ENCODE measurements at regions not wholly inside any gene's neighbourhood (a gene's known extent, or its start where the extent isn't known, plus 50 kb on each side); places are given as distances from the start of the nearest gene placed in this dataset.

DNA sequence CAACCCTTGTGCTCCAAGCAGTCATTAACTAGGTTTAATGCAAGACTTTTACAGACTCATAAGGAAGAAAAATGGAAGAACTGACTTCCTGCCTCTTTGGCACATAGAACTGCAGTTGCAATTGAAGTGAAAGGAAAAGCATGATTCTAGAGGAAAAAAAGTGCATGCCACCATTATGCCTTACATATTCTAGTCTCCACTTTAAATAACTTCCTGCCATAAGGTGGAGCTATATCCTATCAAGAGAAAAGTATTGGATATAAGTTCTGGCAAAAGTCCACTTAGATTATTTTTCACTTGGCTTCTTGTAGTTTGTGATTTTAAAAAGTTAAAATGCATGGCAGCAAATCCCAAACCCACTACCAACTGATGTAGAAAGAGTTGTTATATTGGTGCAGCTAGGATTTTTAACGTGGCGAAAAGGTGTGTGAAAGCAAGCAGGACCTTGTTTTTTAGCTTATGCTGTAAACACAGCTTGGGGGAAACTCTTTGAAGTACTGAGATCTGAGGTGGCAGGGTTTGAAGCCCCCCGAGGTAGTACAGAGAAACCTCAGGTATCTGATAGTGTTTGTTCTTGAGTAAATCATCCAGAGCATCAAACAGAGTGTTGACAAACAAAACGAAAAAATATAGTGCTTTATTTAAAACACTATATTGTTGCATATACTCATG lies 117.9 kb downstream of the ANXA1 start:
- Histone ChIP-seq H2AFZ (ENCODE audit: insufficient read depth, low read depth, low read length, poor library complexity, severe bottlenecking) (no peak overlapping the region), H3K79me2 (ENCODE audit: control insufficient read depth, insufficient read depth, low read length) (no peaks in the 10 kb centered on the region), H3K9me3 (ENCODE audit: control extremely low read depth in 1 of 3, control insufficient read depth in 2 of 3, insufficient read depth in 1 of 3, low read length in 2 of 3) (no peaks in the 10 kb centered on the region), H3K4me3 (ENCODE audit: control extremely low read depth in 1 of 5, extremely low read depth in 1 of 5, insufficient read depth in 1 of 5, low read depth in 2 of 5, low read length in 4 of 5) (no peak overlapping the region), H3K36me3 (replicated peaks in 1 of 2; ENCODE audit: control extremely low read depth in 1 of 2, control insufficient read depth in 1 of 2, extremely low read depth in 1 of 2, insufficient read depth in 2 of 2, low read length in 1 of 2) (no peaks in the 10 kb centered on the region), H3K27ac (ENCODE audit: low read length in 2 of 2) (no peak overlapping the region), H3K9ac (ENCODE audit: low read length) (no peak overlapping the region), H3K27me3 (replicated peaks in 1 of 4; ENCODE audit: control extremely low read depth in 1 of 4, control insufficient read depth in 3 of 4, insufficient read depth in 4 of 4, low read length in 3 of 4) (no peaks in the 10 kb centered on the region), H4K20me1 (ENCODE audit: control insufficient read depth, insufficient read depth, low read length, poor library complexity, severe bottlenecking) (no peaks in the 10 kb centered on the region), H3K4me2 (replicated peaks; ENCODE audit: low read depth, low read length, poor library complexity, severe bottlenecking) (no peak overlapping the region), H3K4me1 (ENCODE audit: control insufficient read depth in 2 of 2, insufficient read depth in 2 of 2, low read length in 2 of 2) (no peaks in the 10 kb centered on the region)
- TF ChIP-seq, protein P1, sequence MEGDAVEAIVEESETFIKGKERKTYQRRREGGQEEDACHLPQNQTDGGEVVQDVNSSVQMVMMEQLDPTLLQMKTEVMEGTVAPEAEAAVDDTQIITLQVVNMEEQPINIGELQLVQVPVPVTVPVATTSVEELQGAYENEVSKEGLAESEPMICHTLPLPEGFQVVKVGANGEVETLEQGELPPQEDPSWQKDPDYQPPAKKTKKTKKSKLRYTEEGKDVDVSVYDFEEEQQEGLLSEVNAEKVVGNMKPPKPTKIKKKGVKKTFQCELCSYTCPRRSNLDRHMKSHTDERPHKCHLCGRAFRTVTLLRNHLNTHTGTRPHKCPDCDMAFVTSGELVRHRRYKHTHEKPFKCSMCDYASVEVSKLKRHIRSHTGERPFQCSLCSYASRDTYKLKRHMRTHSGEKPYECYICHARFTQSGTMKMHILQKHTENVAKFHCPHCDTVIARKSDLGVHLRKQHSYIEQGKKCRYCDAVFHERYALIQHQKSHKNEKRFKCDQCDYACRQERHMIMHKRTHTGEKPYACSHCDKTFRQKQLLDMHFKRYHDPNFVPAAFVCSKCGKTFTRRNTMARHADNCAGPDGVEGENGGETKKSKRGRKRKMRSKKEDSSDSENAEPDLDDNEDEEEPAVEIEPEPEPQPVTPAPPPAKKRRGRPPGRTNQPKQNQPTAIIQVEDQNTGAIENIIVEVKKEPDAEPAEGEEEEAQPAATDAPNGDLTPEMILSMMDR (IDR thresholded peaks at IDR 0.05): no peak
- no peak for TF ChIP-seq EZH2 (IDR thresholded peaks at IDR 0.05; ENCODE audit: borderline replicate concordance, insufficient read depth, low read depth, low read length, poor library complexity, severe bottlenecking)
- no peak overlapping the region for H3K4me3 Mint-ChIP-seq
- no peaks in the 10 kb centered on the region for H3K27me3 Mint-ChIP-seq
- H3K4me1 Mint-ChIP-seq: no peaks in the 10 kb centered on the region
- DNase-seq: no peak
- no peak for ATAC-seq (ENCODE audit: low read depth)
- intact Hi-C loops (cut with micrococcal nuclease): no loop called here
- H3K9me3 Mint-ChIP-seq (ENCODE audit: insufficient read depth): peaks cover 2% of the 10 kb centered on the region
- H3K27ac Mint-ChIP-seq: no peak overlapping the region
- CTCF ChIA-PET: no interaction called here
- POLR2A ChIA-PET: no interaction called here
- no CpG with 5 or more reads among the region's 4 CpGs for WGBS (ENCODE audit: insufficient coverage)

DNA sequence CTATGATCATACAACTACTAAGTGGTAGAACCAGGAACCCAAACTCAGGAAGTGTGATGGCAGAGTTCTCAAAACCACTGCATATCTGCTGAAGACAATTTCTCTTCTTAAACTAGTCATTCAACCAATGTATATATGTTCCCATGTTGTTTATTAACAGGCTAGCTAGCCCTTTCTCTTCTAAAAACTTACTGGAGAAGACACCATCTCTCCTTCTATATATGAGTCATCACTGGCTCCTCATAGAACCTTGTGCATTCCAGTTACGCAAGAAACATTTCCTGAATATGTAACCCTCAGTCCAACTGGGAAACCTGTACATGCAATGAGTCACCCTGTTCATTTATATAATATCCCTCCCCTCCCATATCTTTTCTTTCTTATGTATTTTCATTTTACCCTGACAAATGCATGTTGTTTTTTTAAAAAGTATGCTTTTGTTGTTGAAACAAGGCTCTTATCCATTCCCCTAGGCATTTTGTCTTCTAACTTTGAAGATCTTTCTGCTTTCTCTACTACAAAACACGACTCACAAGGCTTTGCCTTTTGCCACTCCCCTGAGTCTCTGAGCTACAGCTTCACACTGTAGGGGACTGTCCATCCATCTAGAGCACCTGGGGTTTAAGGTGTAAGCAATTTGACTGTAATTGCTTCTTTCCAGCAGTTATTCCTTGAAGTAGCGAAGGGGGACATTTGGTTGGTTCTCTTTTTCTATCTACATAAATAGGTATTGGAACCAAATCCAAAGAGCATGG lies 119.5 kb downstream of the ANXA1 start:
- Histone ChIP-seq H3K4me3 (ENCODE audit: control extremely low read depth in 1 of 5, extremely low read depth in 1 of 5, insufficient read depth in 1 of 5, low read depth in 2 of 5, low read length in 4 of 5) (no peak overlapping the region), H3K36me3 (replicated peaks in 1 of 2; ENCODE audit: control extremely low read depth in 1 of 2, control insufficient read depth in 1 of 2, extremely low read depth in 1 of 2, insufficient read depth in 2 of 2, low read length in 1 of 2) (no peaks in the 10 kb centered on the region), H3K4me2 (replicated peaks; ENCODE audit: low read depth, low read length, poor library complexity, severe bottlenecking) (no peak overlapping the region), H3K4me1 (ENCODE audit: control insufficient read depth in 2 of 2, insufficient read depth in 2 of 2, low read length in 2 of 2) (no peaks in the 10 kb centered on the region), H3K9ac (ENCODE audit: low read length) (no peak overlapping the region), H3K9me3 (ENCODE audit: control extremely low read depth in 1 of 3, control insufficient read depth in 2 of 3, insufficient read depth in 1 of 3, low read length in 2 of 3) (no peaks in the 10 kb centered on the region), H3K27me3 (replicated peaks in 1 of 4; ENCODE audit: control extremely low read depth in 1 of 4, control insufficient read depth in 3 of 4, insufficient read depth in 4 of 4, low read length in 3 of 4) (no peaks in the 10 kb centered on the region), H3K79me2 (ENCODE audit: control insufficient read depth, insufficient read depth, low read length) (no peaks in the 10 kb centered on the region), H2AFZ (ENCODE audit: insufficient read depth, low read depth, low read length, poor library complexity, severe bottlenecking) (no peak overlapping the region), H3K27ac (ENCODE audit: low read length in 2 of 2) (no peak overlapping the region), H4K20me1 (ENCODE audit: control insufficient read depth, insufficient read depth, low read length, poor library complexity, severe bottlenecking) (no peaks in the 10 kb centered on the region)
- no peaks in the 10 kb centered on the region for H3K4me1 Mint-ChIP-seq
- H3K9me3 Mint-ChIP-seq (ENCODE audit: insufficient read depth): no peaks in the 10 kb centered on the region
- TF ChIP-seq, protein P1 (IDR thresholded peaks at IDR 0.05): no peak
- no peak for TF ChIP-seq EZH2 (IDR thresholded peaks at IDR 0.05; ENCODE audit: borderline replicate concordance, insufficient read depth, low read depth, low read length, poor library complexity, severe bottlenecking)
- ChIA-PET CTCF (no interaction called here), POLR2A (no interaction called here)
- intact Hi-C loops (cut with micrococcal nuclease): no loop called here
- H3K27ac Mint-ChIP-seq: no peak overlapping the region
- WGBS (ENCODE audit: insufficient coverage): no CpG with 5 or more reads among the region's 3 CpGs
- DNase-seq: no peak
- ATAC-seq (ENCODE audit: low read depth): no peak
- no peaks in the 10 kb centered on the region for H3K27me3 Mint-ChIP-seq
- H3K4me3 Mint-ChIP-seq: no peak overlapping the region
